Adrenal gland (tissue), 9 donors: ENCODE measurements at regions not wholly inside any gene's neighbourhood (a gene's known extent, or its start where the extent isn't known, plus 50 kb on each side); places are given as distances from the start of the nearest gene placed in this dataset.

Source experiments
- DNase-seq, 7 donors: peaks; one replicate each; pipeline ENCODE4 v3.0.0-alpha.2; 2019 to 2020
- H3K27ac ChIP-seq, 5 donors: fragments of 200-600 bp; sonication (generic) in 4 of 5; 1 replicate in 3 of 5; 2 replicates in 2 of 5; pipeline versions ENCODE4 v1.5.1 to v1.8.0; 2016 to 2020; ENCODE audit warnings: mild to moderate bottlenecking in 1 of 5
- H3K27me3 ChIP-seq: fragments of 200-600 bp; 2 replicates; pipeline ENCODE4 v1.8.0; 2021
- H3K36me3 ChIP-seq, 2 donors: fragments of 200-600 bp; replicated peaks in 1 of 2; 1 replicate in 1 of 2; 2 replicates in 1 of 2; pipeline versions ENCODE4 v1.5.1 to v1.8.0; 2018 to 2022
- H3K4me1 ChIP-seq, 2 donors: fragments of 200-600 bp; replicated peaks in 1 of 2; 1 replicate in 1 of 2; 2 replicates in 1 of 2; pipeline versions ENCODE4 v1.5.1 to v1.8.0; 2018 to 2021
- H3K4me3 ChIP-seq, 4 donors: fragments of 200-600 bp; sonication (generic) in 3 of 4; one replicate each; pipeline ENCODE4 v1.5.1; 2016 to 2018
- H3K9me3 ChIP-seq, 3 donors: fragments of 200-600 bp; sonication (generic) in 1 of 3; replicated peaks in 1 of 3; 1 replicate in 2 of 3; 2 replicates in 1 of 3; pipeline versions ENCODE4 v1.5.1 to v1.8.0; 2016 to 2021
- POLR2A ChIP-seq, 2 donors: fragments of 450-650 bp; IDR thresholded peaks; one replicate each; pipeline ENCODE4 v1.6.1; 2017; ENCODE audit warnings: antibody characterized with exemption in 2 of 2, mild to moderate bottlenecking in 2 of 2, moderate library complexity in 1 of 2
- WGBS, 4 donors: extraction: QIAGEN DNeasy Blood & Tissue Kit in 2 of 4; methylation state at CpG; one replicate each; pipeline versions ENCODE4 v1.1.5 to v1.1.7; 2013 to 2017; 5-methylcytosine and 5-hydroxymethylcytosine counted together
- intact Hi-C, 2 donors: fragments of 100-400 bp; cut with DNase I; formaldehyde crosslinking; loops; one replicate each; pipeline versions ENCODE4 v1.14.1 to v1.15.0; 2022 to 2023
- TF ChIP-seq, protein P1 (sequence below), 6 experiments: fragments of 450-650 bp in 4 of 6; fragments of 200-600 bp in 2 of 6; sonication (generic) in 1 of 6; IDR thresholded peaks; 1 replicate in 5 of 6; 2 replicates in 1 of 6; pipeline versions ENCODE4 v1.5.1 to v1.8.0; 2016 to 2021; ENCODE audit warnings: antibody characterized with exemption in 6 of 6, mild to moderate bottlenecking in 2 of 6, moderate library complexity in 1 of 6
- donor health status: healthy with polysubstance abuse.
- donor health status: Bipolar disorder and iron deficiency.
- donor health status: DM: yes; HTN: yes; CAD: no.
- donor health status: DM: no; HTN: no; CAD: no.
- donor health status: DM: no; HTN: no; CAD: no.

DNA sequence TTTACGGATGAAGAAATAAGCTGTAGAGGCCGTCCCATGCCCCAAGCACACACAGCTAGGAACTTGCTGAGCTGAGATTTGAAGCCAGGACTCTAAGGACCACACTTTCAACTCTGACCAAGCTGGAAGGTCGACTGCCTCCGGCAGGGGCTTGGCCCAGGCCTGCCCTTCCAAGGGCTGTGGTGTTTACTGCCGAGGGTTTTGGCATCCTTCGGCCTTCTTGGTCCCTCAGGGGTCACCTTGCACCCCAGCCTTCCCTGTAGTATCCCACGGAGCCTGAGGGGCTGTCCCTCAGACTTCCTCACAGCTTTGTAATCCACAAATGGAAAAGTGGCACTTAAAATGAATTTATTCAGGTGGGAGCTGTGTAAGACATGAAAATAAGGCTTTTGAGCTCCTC, 83.7 kb upstream of the SPRY4 start:
- 80 to 89% (median 87%) methylated on average over 5 to 7 of the region's 7 CpGs for WGBS, 4 donors
- H3K27ac ChIP-seq, result no peak overlapping the region

GRCh38 chr5:142405814-142406395, 81.1 kb upstream of the SPRY4 start:
- Histone ChIP-seq H3K27me3 (no peaks in the 10 kb centered on the region), H3K36me3 (no peaks in the 10 kb centered on the region), H3K4me1 (no peaks in the 10 kb centered on the region), H3K27ac (no peak overlapping the region), H3K9me3 (no peaks in the 10 kb centered on the region), H3K4me3 (no peak overlapping the region)
- 82 to 98% (median 92%) methylated on average over 4 to 6 of the region's 6 CpGs for WGBS, 4 donors
- intact Hi-C loops, result no loop called here
- no peak for TF ChIP-seq POLR2A (IDR thresholded peaks at IDR 0.05)
- TF ChIP-seq, protein P1, sequence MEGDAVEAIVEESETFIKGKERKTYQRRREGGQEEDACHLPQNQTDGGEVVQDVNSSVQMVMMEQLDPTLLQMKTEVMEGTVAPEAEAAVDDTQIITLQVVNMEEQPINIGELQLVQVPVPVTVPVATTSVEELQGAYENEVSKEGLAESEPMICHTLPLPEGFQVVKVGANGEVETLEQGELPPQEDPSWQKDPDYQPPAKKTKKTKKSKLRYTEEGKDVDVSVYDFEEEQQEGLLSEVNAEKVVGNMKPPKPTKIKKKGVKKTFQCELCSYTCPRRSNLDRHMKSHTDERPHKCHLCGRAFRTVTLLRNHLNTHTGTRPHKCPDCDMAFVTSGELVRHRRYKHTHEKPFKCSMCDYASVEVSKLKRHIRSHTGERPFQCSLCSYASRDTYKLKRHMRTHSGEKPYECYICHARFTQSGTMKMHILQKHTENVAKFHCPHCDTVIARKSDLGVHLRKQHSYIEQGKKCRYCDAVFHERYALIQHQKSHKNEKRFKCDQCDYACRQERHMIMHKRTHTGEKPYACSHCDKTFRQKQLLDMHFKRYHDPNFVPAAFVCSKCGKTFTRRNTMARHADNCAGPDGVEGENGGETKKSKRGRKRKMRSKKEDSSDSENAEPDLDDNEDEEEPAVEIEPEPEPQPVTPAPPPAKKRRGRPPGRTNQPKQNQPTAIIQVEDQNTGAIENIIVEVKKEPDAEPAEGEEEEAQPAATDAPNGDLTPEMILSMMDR (IDR thresholded peaks at IDR 0.05), result no peak
- DNase-seq, result no peak

More for the DNA sequence above, 83.7 kb upstream of the SPRY4 start:
- Histone ChIP-seq H3K4me1 (no peaks in the 10 kb centered on the region), H3K27me3 (no peaks in the 10 kb centered on the region), H3K36me3 (no peaks in the 10 kb centered on the region), H3K4me3 (no peak overlapping the region), H3K9me3 (no peaks in the 10 kb centered on the region)
- intact Hi-C loops, result no loop called here
- TF ChIP-seq, protein P1 (IDR thresholded peaks at IDR 0.05), result no peak
- TF ChIP-seq POLR2A (IDR thresholded peaks at IDR 0.05), result no peak
- no peak for DNase-seq

GRCh38 chr5:142405023-142405422, 80.2 kb upstream of the SPRY4 start:
- Histone ChIP-seq H3K27me3 (no peaks in the 10 kb centered on the region), H3K36me3 (no peaks in the 10 kb centered on the region), H3K4me1 (no peaks in the 10 kb centered on the region), H3K27ac (no peak overlapping the region), H3K4me3 (no peak overlapping the region), H3K9me3 (no peaks in the 10 kb centered on the region)
- intact Hi-C loops, result no loop called here
- DNase-seq, result no peak
- 76 to 86% (median 83%) methylated on average over 6 of the region's 6 CpGs for WGBS, 4 donors
- TF ChIP-seq, protein P1 (IDR thresholded peaks at IDR 0.05), result no peak
- no peak for TF ChIP-seq POLR2A (IDR thresholded peaks at IDR 0.05)

DNA sequence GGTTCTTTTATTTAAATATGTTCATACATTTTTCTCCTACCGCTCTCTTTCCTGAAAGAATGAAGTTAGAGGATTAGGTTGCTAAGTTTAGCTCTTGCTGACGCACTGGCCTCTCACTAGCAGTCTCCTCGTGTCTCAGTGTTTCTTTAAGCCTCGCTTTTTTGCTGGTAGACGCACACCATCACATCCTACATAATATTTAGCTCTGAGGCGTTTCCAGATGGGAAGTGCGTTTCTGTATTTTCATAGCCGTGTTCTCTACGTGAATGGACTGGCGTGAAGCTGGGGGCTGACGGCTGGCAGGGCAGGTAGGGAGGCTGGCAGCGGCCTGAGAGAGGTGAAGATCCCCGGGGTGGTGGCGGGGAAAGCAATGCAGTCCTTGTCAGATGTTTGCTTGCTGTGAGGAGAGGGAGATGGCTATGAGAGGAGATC, 79.2 kb upstream of the SPRY4 start:
- no peaks in the 10 kb centered on the region for H3K4me1 ChIP-seq
- no peaks in the 10 kb centered on the region for H3K9me3 ChIP-seq
- no peaks in the 10 kb centered on the region for H3K27me3 ChIP-seq
- H3K4me3 ChIP-seq, result no peak overlapping the region
- WGBS, 4 donors, result 82 to 85% (median 83%) methylated on average over 14 of the region's 14 CpGs
- TF ChIP-seq, protein P1 (IDR thresholded peaks at IDR 0.05), result no peak
- no peak for TF ChIP-seq POLR2A (IDR thresholded peaks at IDR 0.05)
- intact Hi-C loops, result no loop called here
- no peaks in the 10 kb centered on the region for H3K36me3 ChIP-seq
- no peak overlapping the region for H3K27ac ChIP-seq
- DNase-seq, result no peak
